ENCODE measurements at regions not wholly inside any gene's neighbourhood (a gene's known extent, or its start where the extent isn't known, plus 50 kb on each side); places are given as distances from the start of the nearest gene placed in this dataset.

GRCh38 chr1:37303884-37304574, 170.4 kb upstream of the ZC3H12A start:
- DNase-seq (no peak), ATAC-seq (no peak)
- no peaks in the 10 kb centered on the region for H3K36me3 ChIP-seq (ENCODE audit: low read depth)
- intact Hi-C loops (cut with DNase I, micrococcal nuclease): no loop called here
- H3K9me3 ChIP-seq: no peaks in the 10 kb centered on the region
- TF ChIP-seq CTCF (IDR thresholded peaks at IDR 0.05): no peak
- H3K4me3 ChIP-seq: no peak overlapping the region
- no peaks in the 10 kb centered on the region for H3K4me1 ChIP-seq (ENCODE audit: low read depth)

GRCh38 chr1:37305108-37305507, 169.3 kb upstream of the ZC3H12A start:
- DNase-seq: no peak
- H3K9me3 ChIP-seq: no peaks in the 10 kb centered on the region
- no peak for ATAC-seq
- no peak for TF ChIP-seq CTCF (IDR thresholded peaks at IDR 0.05)
- H3K4me3 ChIP-seq: no peak overlapping the region
- intact Hi-C loops (cut with DNase I, micrococcal nuclease): no loop called here
- H3K4me1 ChIP-seq (ENCODE audit: low read depth): no peaks in the 10 kb centered on the region
- no peaks in the 10 kb centered on the region for H3K36me3 ChIP-seq (ENCODE audit: low read depth)

- H3K36me3 ChIP-seq (ENCODE audit: low read depth): no peaks in the 10 kb centered on the region
- no peak for TF ChIP-seq CTCF (IDR thresholded peaks at IDR 0.05)
- ATAC-seq: no peak
Measured at GRCh38 chr1:37305841-37306240, 168.5 kb upstream of the ZC3H12A start.

GRCh38 chr1:37306461-37306860, 167.9 kb upstream of the ZC3H12A start:
- intact Hi-C loops (cut with DNase I, micrococcal nuclease): no loop called here
- DNase-seq (peak in 1 of 3 donors; percentile 16), ATAC-seq (no peak)
- H3K36me3 ChIP-seq (ENCODE audit: low read depth): no peaks in the 10 kb centered on the region
- H3K4me3 ChIP-seq: no peak overlapping the region
- no peaks in the 10 kb centered on the region for H3K9me3 ChIP-seq
- no peaks in the 10 kb centered on the region for H3K4me1 ChIP-seq (ENCODE audit: low read depth)
- no peak for TF ChIP-seq CTCF (IDR thresholded peaks at IDR 0.05)

More at GRCh38 chr1:37305841-37306240, 168.5 kb upstream of the ZC3H12A start:
- intact Hi-C loops (cut with DNase I, micrococcal nuclease): no loop called here
- no peaks in the 10 kb centered on the region for H3K4me1 ChIP-seq (ENCODE audit: low read depth)
- DNase-seq: no peak
- H3K4me3 ChIP-seq: no peak overlapping the region
- no peaks in the 10 kb centered on the region for H3K9me3 ChIP-seq

GRCh38 chr1:37306871-37307270, 167.5 kb upstream of the ZC3H12A start:
- TF ChIP-seq CTCF (IDR thresholded peaks at IDR 0.05): no peak
- DNase-seq (no peak), ATAC-seq (no peak)
- H3K4me1 ChIP-seq (ENCODE audit: low read depth): no peaks in the 10 kb centered on the region
- H3K9me3 ChIP-seq: no peaks in the 10 kb centered on the region
- H3K36me3 ChIP-seq (ENCODE audit: low read depth): no peaks in the 10 kb centered on the region
- no peak overlapping the region for H3K4me3 ChIP-seq
- intact Hi-C loops (cut with DNase I, micrococcal nuclease): no loop called here

Data from mucosa of descending colon (tissue), 3 donors.